ENCODE measurements at regions not wholly inside any gene's neighbourhood (a gene's known extent, or its start where the extent isn't known, plus 50 kb on each side); places are given as distances from the start of the nearest gene placed in this dataset.
"Not testable (repeated sequence)": the region's sequence is repeated elsewhere in the genome, so short reads cannot be mapped to it uniquely, and the experiment has no call there.

GRCh38 chr1:194039578-194039977 is 853.2 kb upstream of the B3GALT2 start:
- POLR2A ChIA-PET = no interaction called here
- H3K9me3 Mint-ChIP-seq (ENCODE audit: insufficient read depth) = no peaks in the 10 kb centered on the region
- no peaks in the 10 kb centered on the region for H3K36me3 Mint-ChIP-seq (ENCODE audit: low read depth)
- no peak overlapping the region for H3K4me3 Mint-ChIP-seq
- H3K27me3 Mint-ChIP-seq (ENCODE audit: low read depth) = no peaks in the 10 kb centered on the region
- no peak overlapping the region for H3K27ac Mint-ChIP-seq
- CTCF ChIA-PET = no interaction called here
- peaks cover 5% of the 10 kb centered on the region for H3K4me1 Mint-ChIP-seq (ENCODE audit: low read depth)
- DNase-seq (no peak), ATAC-seq (no peak)

GRCh38 chr1:194033646-194034045 is 847.2 kb upstream of the B3GALT2 start:
- Mint-ChIP-seq H3K36me3 (ENCODE audit: low read depth) (peaks cover 3% of the 10 kb centered on the region), H3K4me3 (no peak overlapping the region), H3K9me3 (ENCODE audit: insufficient read depth) (peaks cover 22% of the 10 kb centered on the region), H3K27ac (no peak overlapping the region), H3K4me1 (ENCODE audit: low read depth) (no peaks in the 10 kb centered on the region), H3K27me3 (ENCODE audit: low read depth) (no peaks in the 10 kb centered on the region)
- DNase-seq (no peak), ATAC-seq (no peak)
- POLR2A ChIA-PET = no interaction called here
- CTCF ChIA-PET = no interaction called here

- Mint-ChIP-seq H3K27ac (no peak overlapping the region), H3K9me3 (ENCODE audit: insufficient read depth) (peaks cover 13% of the 10 kb centered on the region), H3K4me3 (no peak overlapping the region), H3K4me1 (ENCODE audit: low read depth) (no peaks in the 10 kb centered on the region), H3K27me3 (ENCODE audit: low read depth) (no peaks in the 10 kb centered on the region), H3K36me3 (ENCODE audit: low read depth) (no peaks in the 10 kb centered on the region)
- no peak for ATAC-seq
- DNase-seq = no peak
- ChIA-PET CTCF (no interaction called here), POLR2A (no interaction called here)
These were observed 841.6 kb upstream of the B3GALT2 start for GRCh38 chr1:194028002-194028401.

- ChIA-PET CTCF (no interaction called here), POLR2A (interaction anchor here (0.7 kb wide), 1 partner anchor 23 kb away, joined by 4 read pairs; no protein-coding TSS in a partner anchor)
- no peak overlapping the region for H3K4me3 Mint-ChIP-seq
- H3K4me1 Mint-ChIP-seq (ENCODE audit: low read depth) = no peaks in the 10 kb centered on the region
- H3K27me3 Mint-ChIP-seq (ENCODE audit: low read depth) = no peaks in the 10 kb centered on the region
- no peak for ATAC-seq
- H3K27ac Mint-ChIP-seq = no peak overlapping the region
- H3K36me3 Mint-ChIP-seq (ENCODE audit: low read depth) = no peaks in the 10 kb centered on the region
- no peak for DNase-seq
- H3K9me3 Mint-ChIP-seq (ENCODE audit: insufficient read depth) = no peaks in the 10 kb centered on the region
These were observed 840.0 kb upstream of the B3GALT2 start for GRCh38 chr1:194026422-194026821.

- H3K27me3 Mint-ChIP-seq (ENCODE audit: low read depth) = no peaks in the 10 kb centered on the region
- ATAC-seq = no peak
- no peaks in the 10 kb centered on the region for H3K4me1 Mint-ChIP-seq (ENCODE audit: low read depth)
- no peak for DNase-seq
- CTCF ChIA-PET = interaction anchor here (1.2 kb wide), 2 partner anchors 39 to 172 kb away, joined by 3 read pairs; no protein-coding TSS in a partner anchor
- H3K27ac Mint-ChIP-seq = no peak overlapping the region
- no peak overlapping the region for H3K4me3 Mint-ChIP-seq
- POLR2A ChIA-PET = no interaction called here
- no peaks in the 10 kb centered on the region for H3K36me3 Mint-ChIP-seq (ENCODE audit: low read depth)
- H3K9me3 Mint-ChIP-seq (ENCODE audit: insufficient read depth) = peaks cover 3% of the 10 kb centered on the region
These were observed 838.2 kb upstream of the B3GALT2 start for GRCh38 chr1:194024659-194025058.

GRCh38 chr1:194014014-194014413 is 827.6 kb upstream of the B3GALT2 start:
- Mint-ChIP-seq H3K36me3 (ENCODE audit: low read depth) (no peaks in the 10 kb centered on the region), H3K4me1 (ENCODE audit: low read depth) (no peaks in the 10 kb centered on the region), H3K9me3 (ENCODE audit: insufficient read depth) (no peaks in the 10 kb centered on the region), H3K27me3 (ENCODE audit: low read depth) (no peaks in the 10 kb centered on the region), H3K4me3 (no peak overlapping the region), H3K27ac (no peak overlapping the region)
- ChIA-PET POLR2A (no interaction called here), CTCF (no interaction called here)
- DNase-seq = no peak
- no peak for ATAC-seq

GRCh38 chr1:194013561-194013960 is 827.1 kb upstream of the B3GALT2 start:
- ChIA-PET POLR2A (no interaction called here), CTCF (no interaction called here)
- Mint-ChIP-seq H3K27me3 (ENCODE audit: low read depth) (no peaks in the 10 kb centered on the region), H3K4me1 (ENCODE audit: low read depth) (no peaks in the 10 kb centered on the region), H3K36me3 (ENCODE audit: low read depth) (no peaks in the 10 kb centered on the region), H3K4me3 (no peak overlapping the region), H3K27ac (no peak overlapping the region), H3K9me3 (ENCODE audit: insufficient read depth) (no peaks in the 10 kb centered on the region)
- DNase-seq = no peak
- no peak for ATAC-seq

GRCh38 chr1:194004146-194004545 is 817.7 kb upstream of the B3GALT2 start:
- CTCF ChIA-PET = no interaction called here
- H3K9me3 Mint-ChIP-seq (ENCODE audit: insufficient read depth) = peaks cover 7% of the 10 kb centered on the region
- POLR2A ChIA-PET = interaction anchor here (0.5 kb wide), 1 partner anchor 22 kb away, joined by 4 read pairs; no protein-coding TSS in a partner anchor
- no peak overlapping the region for H3K27ac Mint-ChIP-seq
- no peak overlapping the region for H3K4me3 Mint-ChIP-seq
- no peaks in the 10 kb centered on the region for H3K27me3 Mint-ChIP-seq (ENCODE audit: low read depth)
- no peaks in the 10 kb centered on the region for H3K36me3 Mint-ChIP-seq (ENCODE audit: low read depth)
- ATAC-seq (no peak), DNase-seq (no peak)
- no peaks in the 10 kb centered on the region for H3K4me1 Mint-ChIP-seq (ENCODE audit: low read depth)

- H3K4me1 Mint-ChIP-seq (ENCODE audit: low read depth); H3K9me3 Mint-ChIP-seq (ENCODE audit: insufficient read depth); POLR2A ChIA-PET; H3K36me3 Mint-ChIP-seq (ENCODE audit: low read depth); DNase-seq; H3K27me3 Mint-ChIP-seq (ENCODE audit: low read depth); H3K4me3 Mint-ChIP-seq; H3K27ac Mint-ChIP-seq; CTCF ChIA-PET; ATAC-seq: not testable (repeated sequence)
These were observed 815.4 kb upstream of the B3GALT2 start for GRCh38 chr1:194001726-194002350.

GRCh38 chr1:193988885-193989284 is 802.5 kb upstream of the B3GALT2 start:
- Mint-ChIP-seq H3K27me3 (ENCODE audit: low read depth) (no peaks in the 10 kb centered on the region), H3K36me3 (ENCODE audit: low read depth) (peaks cover 4% of the 10 kb centered on the region), H3K27ac (no peak overlapping the region), H3K4me3 (no peak overlapping the region), H3K9me3 (ENCODE audit: insufficient read depth) (peaks cover 28% of the 10 kb centered on the region), H3K4me1 (ENCODE audit: low read depth) (no peaks in the 10 kb centered on the region)
- DNase-seq (no peak), ATAC-seq (no peak)
- CTCF ChIA-PET = no interaction called here
- POLR2A ChIA-PET = no interaction called here

- no peaks in the 10 kb centered on the region for H3K36me3 Mint-ChIP-seq (ENCODE audit: low read depth)
- ChIA-PET CTCF (no interaction called here), POLR2A (no interaction called here)
- no peaks in the 10 kb centered on the region for H3K4me1 Mint-ChIP-seq (ENCODE audit: low read depth)
- peaks cover 7% of the 10 kb centered on the region for H3K9me3 Mint-ChIP-seq (ENCODE audit: insufficient read depth)
- H3K27me3 Mint-ChIP-seq (ENCODE audit: low read depth) = no peaks in the 10 kb centered on the region
- DNase-seq (no peak), ATAC-seq (no peak)
- no peak overlapping the region for H3K4me3 Mint-ChIP-seq
- H3K27ac Mint-ChIP-seq = no peak overlapping the region
These were observed 792.8 kb upstream of the B3GALT2 start for GRCh38 chr1:193979219-193979618.

GRCh38 chr1:193974286-193974798 is 787.9 kb upstream of the B3GALT2 start:
- ChIA-PET POLR2A (no interaction called here), CTCF (no interaction called here)
- Mint-ChIP-seq H3K4me3 (no peak overlapping the region), H3K27me3 (ENCODE audit: low read depth) (no peaks in the 10 kb centered on the region), H3K4me1 (ENCODE audit: low read depth) (no peaks in the 10 kb centered on the region), H3K27ac (no peak overlapping the region), H3K36me3 (ENCODE audit: low read depth) (no peaks in the 10 kb centered on the region), H3K9me3 (ENCODE audit: insufficient read depth) (peaks cover 7% of the 10 kb centered on the region)
- DNase-seq (no peak), ATAC-seq (no peak)

GRCh38 chr1:193973428-193973827 is 787.0 kb upstream of the B3GALT2 start:
- no peaks in the 10 kb centered on the region for H3K4me1 Mint-ChIP-seq (ENCODE audit: low read depth)
- H3K27ac Mint-ChIP-seq = no peak overlapping the region
- ChIA-PET CTCF (no interaction called here), POLR2A (no interaction called here)
- no peak for DNase-seq
- no peaks in the 10 kb centered on the region for H3K36me3 Mint-ChIP-seq (ENCODE audit: low read depth)
- H3K4me3 Mint-ChIP-seq = no peak overlapping the region
- no peaks in the 10 kb centered on the region for H3K27me3 Mint-ChIP-seq (ENCODE audit: low read depth)
- no peak for ATAC-seq
- H3K9me3 Mint-ChIP-seq (ENCODE audit: insufficient read depth) = peaks cover 7% of the 10 kb centered on the region
